CD4-positive, CD25-positive, alpha-beta regulatory T cell (primary cell): ENCODE measurements at regions not wholly inside any gene's neighbourhood (a gene's known extent, or its start where the extent isn't known, plus 50 kb on each side); places are given as distances from the start of the nearest gene placed in this dataset.

Experiments used
- ATAC-seq, 2 donors: fragments of 150-1000 bp; cut with Tn5 transposase; one replicate each; pipeline ENCODE4 v1.10.0; 2021; ENCODE audit warnings: low read depth in 2 of 2, moderate number of reproducible peaks in 2 of 2, moderate library complexity in 1 of 2
- DNase-seq, 3 donors: peaks; one replicate each; pipeline versions ENCODE4 v3.0.0 to v3.0.0-alpha.2; 2012 to 2022; ENCODE audit warnings: mixed read lengths in 1 of 3
- H3K27ac ChIP-seq: one replicate; pipeline ENCODE4 v1.7.0; 2013; ENCODE audit warnings: mild to moderate bottlenecking, low read length; ENCODE audit not compliant: insufficient read depth, poor library complexity, severe bottlenecking
- H3K27me3 ChIP-seq: one replicate; pipeline ENCODE4 v1.7.0; 2013; ENCODE audit warnings: low read length; ENCODE audit not compliant: control insufficient read depth, insufficient read depth
- H3K36me3 ChIP-seq: one replicate; pipeline ENCODE4 v1.7.0; 2013; ENCODE audit warnings: mild to moderate bottlenecking, low read length, moderate library complexity; ENCODE audit not compliant: control insufficient read depth, insufficient read depth
- H3K4me1 ChIP-seq: 2 replicates; pipeline ENCODE4 v1.7.0; 2013; ENCODE audit warnings: mild to moderate bottlenecking, low read length; ENCODE audit not compliant: insufficient read depth, control insufficient read depth, poor library complexity, severe bottlenecking
- H3K4me3 ChIP-seq: one replicate; pipeline ENCODE4 v1.7.0; 2013; ENCODE audit warnings: low read depth, mild to moderate bottlenecking, low read length, moderate library complexity
- H3K9me3 ChIP-seq, 2 experiments: 1 replicate in 1 of 2; 2 replicates in 1 of 2; pipeline ENCODE4 v1.7.0; 2013; ENCODE audit warnings: low read length in 2 of 2, mild to moderate bottlenecking in 1 of 2, moderate library complexity in 1 of 2; ENCODE audit not compliant: control insufficient read depth in 2 of 2
- H3K27ac Mint-ChIP-seq, 3 donors: one replicate each; pipeline ENCODE4 v1.8.0; 2020 to 2022; ENCODE audit warnings: mild to moderate bottlenecking in 3 of 3, mixed read lengths in 3 of 3, moderate library complexity in 2 of 3
- H3K27me3 Mint-ChIP-seq: one replicate; pipeline ENCODE4 v1.8.0; 2022; ENCODE audit warnings: mild to moderate bottlenecking, mixed read lengths
- H3K36me3 Mint-ChIP-seq: one replicate; pipeline ENCODE4 v1.8.0; 2020; ENCODE audit warnings: mixed read lengths
- H3K4me1 Mint-ChIP-seq, 4 donors: one replicate each; pipeline ENCODE4 v1.8.0; 2020 to 2022; ENCODE audit warnings: mixed read lengths in 4 of 4, mild to moderate bottlenecking in 1 of 4
- H3K4me3 Mint-ChIP-seq, 4 donors: one replicate each; pipeline ENCODE4 v1.8.0; 2020 to 2022; ENCODE audit warnings: mild to moderate bottlenecking in 4 of 4, mixed read lengths in 4 of 4, moderate library complexity in 3 of 4
- H3K9me3 Mint-ChIP-seq, 7 donors: one replicate each; pipeline ENCODE4 v1.8.0; 2020 to 2022; ENCODE audit warnings: mixed read lengths in 7 of 7, mild to moderate bottlenecking in 3 of 7, moderate library complexity in 2 of 7

DNA sequence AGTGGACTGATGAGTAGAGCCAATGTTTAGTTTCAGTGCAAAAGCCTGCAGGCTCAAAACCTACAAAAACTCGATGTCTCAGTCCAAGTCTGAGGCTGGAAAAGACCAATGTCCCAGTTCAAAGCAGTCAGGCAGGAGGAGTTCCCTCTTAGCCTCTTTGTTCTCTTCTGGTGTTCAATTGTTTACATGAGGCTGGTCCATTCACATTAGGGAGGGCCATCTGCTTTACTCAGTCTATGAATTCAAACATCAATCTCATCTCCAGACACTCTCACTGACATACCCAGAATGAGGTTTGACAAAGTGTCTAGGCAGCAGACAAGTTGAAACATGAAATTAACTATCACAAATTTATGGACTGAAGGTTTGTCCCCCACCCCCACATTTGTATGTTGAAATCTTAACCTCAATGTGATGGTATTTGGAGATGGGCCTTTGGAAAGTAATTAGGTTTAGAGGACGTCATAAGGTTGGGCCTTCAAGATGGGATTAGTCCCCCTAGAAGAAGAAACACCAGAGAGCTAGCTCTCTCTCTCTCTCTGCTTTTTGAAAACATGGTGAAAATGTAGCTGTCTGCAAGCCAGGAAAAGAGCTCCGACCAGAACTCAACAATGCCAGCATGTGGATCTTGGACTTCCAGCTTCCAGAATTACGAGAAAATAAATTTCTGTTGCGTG is 438.5 kb upstream of the RGMA start:
- Mint-ChIP-seq H3K4me1 (no peaks in the 10 kb centered on the region), H3K27ac (no peak overlapping the region), H3K27me3 (no peaks in the 10 kb centered on the region), H3K36me3 (no peaks in the 10 kb centered on the region), H3K9me3 (peaks cover 0 to 5% (median 0%) of the 10 kb centered on the region in 7 donors), H3K4me3 (no peak overlapping the region)
- Histone ChIP-seq H3K27me3 (no peaks in the 10 kb centered on the region), H3K9me3 (no peaks in the 10 kb centered on the region), H3K36me3 (no peaks in the 10 kb centered on the region), H3K27ac (no peak overlapping the region), H3K4me1 (no peaks in the 10 kb centered on the region), H3K4me3 (no peak overlapping the region)
- no peak for ATAC-seq
- no peak for DNase-seq

DNA sequence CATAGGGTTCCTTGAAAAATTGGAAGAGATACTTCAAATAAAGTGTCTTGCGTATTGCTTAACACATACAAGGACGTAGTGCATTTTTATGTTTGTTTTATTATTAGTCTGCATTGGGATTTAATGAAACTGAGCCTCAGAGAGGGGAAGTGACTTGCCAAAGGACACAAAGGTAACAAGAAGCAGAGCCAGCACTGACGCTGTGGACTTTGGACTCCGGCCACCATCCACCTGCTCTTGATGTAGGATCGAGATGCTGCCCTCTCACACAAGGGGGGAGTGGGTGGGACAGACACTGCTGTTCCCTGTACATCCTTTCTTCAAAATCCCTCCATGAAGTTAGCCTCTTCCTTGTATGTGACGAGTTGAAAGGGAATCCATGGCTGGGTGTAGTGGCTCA is 435.4 kb upstream of the RGMA start:
- H3K27me3 ChIP-seq, result no peaks in the 10 kb centered on the region
- Mint-ChIP-seq H3K36me3 (no peaks in the 10 kb centered on the region), H3K27me3 (peaks cover 5% of the 10 kb centered on the region), H3K27ac (no peak overlapping the region), H3K4me3 (no peak overlapping the region), H3K4me1 (no peaks in the 10 kb centered on the region), H3K9me3 (peaks cover 0 to 5% (median 0%) of the 10 kb centered on the region in 7 donors)
- H3K36me3 ChIP-seq, result no peaks in the 10 kb centered on the region
- H3K4me3 ChIP-seq, result no peak overlapping the region
- ATAC-seq (no peak), DNase-seq (no peak)
- no peaks in the 10 kb centered on the region for H3K4me1 ChIP-seq
- H3K9me3 ChIP-seq, result no peaks in the 10 kb centered on the region
- H3K27ac ChIP-seq, result no peak overlapping the region

DNA sequence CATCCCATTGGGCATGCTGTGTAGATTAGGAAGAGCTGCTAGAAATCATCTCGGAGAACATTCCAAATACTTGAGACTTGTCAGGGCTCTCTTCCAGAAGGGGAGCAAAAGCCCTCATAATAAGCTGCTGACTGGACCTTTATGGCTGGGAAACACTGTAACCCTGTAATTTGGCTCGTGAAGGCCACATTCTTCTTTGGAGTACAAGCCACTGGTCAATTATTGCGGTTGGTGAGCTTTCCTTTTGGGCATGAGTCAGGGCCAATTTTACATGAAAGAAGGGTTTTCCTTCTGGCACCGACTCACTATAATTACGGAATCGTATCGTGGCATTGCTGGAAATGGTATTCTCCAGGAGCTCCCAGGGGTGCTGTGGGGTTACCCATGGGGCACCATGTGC is 434.5 kb upstream of the RGMA start:
- H3K36me3 ChIP-seq, result no peaks in the 10 kb centered on the region
- no peak for DNase-seq
- Mint-ChIP-seq H3K27me3 (peaks cover 5% of the 10 kb centered on the region), H3K9me3 (peaks cover 0 to 5% (median 0%) of the 10 kb centered on the region in 7 donors), H3K4me1 (no peaks in the 10 kb centered on the region), H3K36me3 (no peaks in the 10 kb centered on the region), H3K27ac (no peak overlapping the region), H3K4me3 (no peak overlapping the region)
- H3K27ac ChIP-seq, result no peak overlapping the region
- no peak for ATAC-seq
- no peaks in the 10 kb centered on the region for H3K4me1 ChIP-seq
- no peak overlapping the region for H3K4me3 ChIP-seq
- H3K9me3 ChIP-seq, result no peaks in the 10 kb centered on the region
- H3K27me3 ChIP-seq, result no peaks in the 10 kb centered on the region

DNA sequence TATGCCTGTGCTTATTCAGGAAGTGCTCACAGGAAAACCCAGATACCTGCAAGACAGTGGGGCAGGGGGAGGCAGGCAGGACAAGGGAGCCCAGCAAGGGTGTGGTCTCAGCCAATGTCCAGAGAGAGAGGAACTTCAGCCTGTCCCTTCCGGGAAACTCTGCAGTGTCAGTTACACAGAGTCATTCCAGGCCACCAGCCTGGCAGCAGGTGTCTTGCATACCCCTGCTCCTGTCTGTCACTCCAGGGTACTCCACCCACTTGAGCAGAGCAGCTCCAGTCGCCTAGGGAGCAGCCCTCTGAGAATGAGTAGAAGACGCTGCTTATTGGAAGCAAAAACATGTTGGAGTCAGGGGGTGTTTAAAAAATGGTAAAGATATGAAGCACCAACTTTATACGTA is 431.2 kb upstream of the RGMA start:
- no peak overlapping the region for H3K4me3 Mint-ChIP-seq
- no peak overlapping the region for H3K27ac ChIP-seq
- H3K36me3 ChIP-seq, result no peaks in the 10 kb centered on the region
- no peaks in the 10 kb centered on the region for H3K36me3 Mint-ChIP-seq
- H3K4me1 Mint-ChIP-seq, result no peaks in the 10 kb centered on the region
- ATAC-seq (no peak), DNase-seq (no peak)
- no peak overlapping the region for H3K27ac Mint-ChIP-seq
- H3K27me3 ChIP-seq, result no peaks in the 10 kb centered on the region
- H3K27me3 Mint-ChIP-seq, result peaks cover 8% of the 10 kb centered on the region
- H3K9me3 Mint-ChIP-seq, result no peaks in the 10 kb centered on the region
- H3K4me3 ChIP-seq, result no peak overlapping the region
- no peaks in the 10 kb centered on the region for H3K4me1 ChIP-seq
- H3K9me3 ChIP-seq, result no peaks in the 10 kb centered on the region

DNA sequence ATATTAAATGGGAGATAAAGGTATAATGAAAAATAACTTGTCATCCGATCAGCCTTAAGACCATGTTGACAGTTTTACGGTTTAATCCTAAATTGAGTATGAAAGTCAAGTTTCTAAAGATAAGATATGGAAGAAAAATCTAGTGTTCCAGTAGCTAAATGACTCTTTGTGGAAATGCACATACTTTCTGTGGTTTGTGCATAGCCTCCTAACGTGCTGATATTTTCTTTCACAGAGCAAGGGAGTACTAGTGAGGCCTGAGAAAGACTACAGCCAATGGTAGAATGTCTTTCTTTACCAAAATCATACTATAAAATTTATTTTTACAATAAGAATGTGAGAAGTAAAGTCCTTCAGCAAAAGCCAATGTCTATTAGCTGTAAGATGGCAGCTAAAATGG is 430.6 kb upstream of the RGMA start:
- Histone ChIP-seq H3K36me3 (no peaks in the 10 kb centered on the region), H3K9me3 (no peaks in the 10 kb centered on the region), H3K4me3 (no peak overlapping the region), H3K27me3 (no peaks in the 10 kb centered on the region), H3K4me1 (no peaks in the 10 kb centered on the region), H3K27ac (no peak overlapping the region)
- DNase-seq (no peak), ATAC-seq (no peak)
- H3K9me3 Mint-ChIP-seq, result no peaks in the 10 kb centered on the region
- no peaks in the 10 kb centered on the region for H3K36me3 Mint-ChIP-seq
- H3K4me1 Mint-ChIP-seq, result no peaks in the 10 kb centered on the region
- peaks cover 8% of the 10 kb centered on the region for H3K27me3 Mint-ChIP-seq
- H3K4me3 Mint-ChIP-seq, result no peak overlapping the region
- H3K27ac Mint-ChIP-seq, result no peak overlapping the region

DNA sequence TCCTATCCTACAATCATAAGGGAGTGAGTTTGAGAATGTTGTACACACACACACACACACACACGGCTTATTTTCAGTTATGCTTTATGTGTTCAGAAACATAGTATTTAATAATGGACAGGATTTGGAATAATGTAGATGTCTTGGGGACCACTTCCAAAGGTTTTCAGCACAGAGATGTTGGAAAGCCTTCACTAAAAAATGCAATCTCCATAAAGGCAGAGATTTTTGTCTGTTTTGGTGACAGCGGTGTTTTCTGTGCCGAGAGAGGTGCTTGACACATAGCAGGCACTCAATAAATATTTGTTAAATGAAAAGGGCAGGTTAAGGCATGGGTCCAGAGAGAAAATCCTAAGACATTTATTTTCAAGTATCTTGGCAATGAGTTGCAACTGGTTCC is 428.2 kb upstream of the RGMA start:
- Histone ChIP-seq H3K27me3 (no peaks in the 10 kb centered on the region), H3K4me1 (no peaks in the 10 kb centered on the region), H3K36me3 (no peaks in the 10 kb centered on the region), H3K4me3 (no peak overlapping the region), H3K27ac (no peak overlapping the region), H3K9me3 (no peaks in the 10 kb centered on the region)
- peaks cover 0 to 1% (median 0%) of the 10 kb centered on the region in 7 donors for H3K9me3 Mint-ChIP-seq
- H3K4me3 Mint-ChIP-seq, result no peak overlapping the region
- DNase-seq, result no peak
- peaks cover 8% of the 10 kb centered on the region for H3K27me3 Mint-ChIP-seq
- no peaks in the 10 kb centered on the region for H3K4me1 Mint-ChIP-seq
- no peaks in the 10 kb centered on the region for H3K36me3 Mint-ChIP-seq
- no peak for ATAC-seq
- no peak overlapping the region for H3K27ac Mint-ChIP-seq

DNA sequence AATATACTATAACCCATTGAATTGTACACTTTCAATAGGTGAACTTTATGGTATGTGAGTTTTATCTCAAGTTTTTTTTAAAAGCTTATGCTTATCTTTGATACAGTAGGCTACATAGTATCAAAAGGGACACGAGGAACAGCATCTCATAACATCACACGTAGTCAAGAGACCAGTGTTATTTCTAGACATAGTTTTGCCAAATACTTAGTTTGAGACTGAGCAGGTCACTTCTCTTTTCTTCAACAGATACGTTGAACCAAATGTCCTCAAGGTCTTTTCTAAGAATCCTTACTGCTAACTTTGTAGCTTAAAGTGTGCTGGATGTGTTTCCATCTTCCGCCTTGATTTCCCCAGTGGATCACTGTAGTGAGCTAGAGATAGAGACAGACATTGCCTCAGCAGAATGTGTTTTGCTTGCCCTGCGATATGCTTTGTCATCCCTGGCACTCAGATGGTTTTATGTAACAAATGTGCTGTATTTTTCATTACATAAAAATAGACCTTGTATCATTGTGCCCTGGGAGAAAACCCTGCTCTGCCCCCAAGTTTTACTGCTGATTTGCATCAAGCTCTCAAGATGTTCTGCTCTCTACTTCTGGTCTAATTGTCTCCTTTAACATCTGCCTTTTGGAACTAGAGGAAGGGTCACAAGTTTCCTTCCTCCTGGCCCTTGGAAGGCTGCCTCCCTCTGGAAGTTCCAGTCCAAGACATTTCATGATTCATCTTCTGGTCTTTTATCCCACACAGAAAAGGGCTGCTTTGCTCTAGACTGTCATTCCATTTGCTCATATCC is 426.4 kb upstream of the RGMA start:
- Histone ChIP-seq H3K9me3 (no peaks in the 10 kb centered on the region), H3K27ac (no peak overlapping the region), H3K4me1 (no peaks in the 10 kb centered on the region), H3K36me3 (no peaks in the 10 kb centered on the region), H3K4me3 (no peak overlapping the region), H3K27me3 (no peaks in the 10 kb centered on the region)
- Mint-ChIP-seq H3K27ac (no peak overlapping the region), H3K9me3 (peaks cover 0 to 1% (median 0%) of the 10 kb centered on the region in 7 donors), H3K4me1 (no peaks in the 10 kb centered on the region), H3K36me3 (no peaks in the 10 kb centered on the region), H3K4me3 (no peak overlapping the region), H3K27me3 (peaks cover 4% of the 10 kb centered on the region)
- ATAC-seq, result no peak
- no peak for DNase-seq

DNA sequence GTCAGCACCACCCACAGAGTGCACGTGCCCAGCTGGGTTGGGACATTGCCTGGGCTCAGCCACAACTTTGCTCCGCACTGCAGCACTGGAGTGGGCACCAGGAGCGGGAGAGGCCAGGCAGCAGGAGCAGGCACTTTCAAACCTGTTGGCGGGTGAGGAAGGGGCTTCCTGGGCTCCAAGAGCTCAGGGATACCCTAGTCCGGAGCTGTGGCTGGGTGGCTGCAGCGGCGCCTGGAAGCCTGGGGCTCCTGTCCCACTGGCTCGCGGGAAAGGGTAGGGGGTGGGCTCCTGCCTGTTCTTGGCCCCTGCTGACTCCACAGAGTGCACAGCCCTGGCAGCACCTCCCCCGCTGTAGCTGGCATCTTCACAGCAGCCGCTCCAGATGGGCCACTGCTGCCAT is 417.6 kb upstream of the RGMA start:
- Histone ChIP-seq H3K27me3 (no peaks in the 10 kb centered on the region), H3K4me3 (no peak overlapping the region), H3K27ac (no peak overlapping the region), H3K9me3 (no peaks in the 10 kb centered on the region), H3K36me3 (no peaks in the 10 kb centered on the region), H3K4me1 (no peaks in the 10 kb centered on the region)
- no peaks in the 10 kb centered on the region for H3K9me3 Mint-ChIP-seq
- H3K4me1 Mint-ChIP-seq, result no peaks in the 10 kb centered on the region
- H3K36me3 Mint-ChIP-seq, result no peaks in the 10 kb centered on the region
- H3K27ac Mint-ChIP-seq, result no peak overlapping the region
- no peaks in the 10 kb centered on the region for H3K27me3 Mint-ChIP-seq
- ATAC-seq, result no peak
- no peak for DNase-seq
- H3K4me3 Mint-ChIP-seq, result no peak overlapping the region
